Tibial nerve (tissue), 4 donors: ENCODE measurements at regions not wholly inside any gene's neighbourhood (a gene's known extent, or its start where the extent isn't known, plus 50 kb on each side); places are given as distances from the start of the nearest gene placed in this dataset.

Source experiments
- CTCF ChIP-seq, 5 experiments: fragments of 200-600 bp in 3 of 5; fragments of 450-650 bp in 2 of 5; sonication (generic) in 3 of 5; IDR thresholded peaks; one replicate each; pipeline ENCODE4 v1.5.1; 2016 to 2019; ENCODE audit warnings: antibody characterized with exemption in 5 of 5, mild to moderate bottlenecking in 3 of 5, moderate library complexity in 2 of 5
- EP300 ChIP-seq, 2 donors: sonication (generic); formaldehyde crosslinking; IDR thresholded peaks; one replicate each; pipeline ENCODE4 v1.6.1; 2017; ENCODE audit warnings: antibody characterized with exemption in 2 of 2, mild to moderate bottlenecking in 1 of 2

- TF ChIP-seq CTCF (IDR thresholded peaks at IDR 0.05) (no peak), EP300 (IDR thresholded peaks at IDR 0.05) (no peak)
These were observed 174.5 kb upstream of the CNOT2 start for GRCh38 chr12:70068743-70069142.
